HG03025 (cell line): ENCODE measurements at regions not wholly inside any gene's neighbourhood (a gene's known extent, or its start where the extent isn't known, plus 50 kb on each side); places are given as distances from the start of the nearest gene placed in this dataset.

Source experiments
- ATAC-seq: cut with Tn5 transposase; IDR thresholded peaks from one replicate; pipeline ENCODE4 v1.9.1; 2021; ENCODE audit warnings: mild to moderate bottlenecking, moderate library complexity; ENCODE audit not compliant: unreplicated experiment, low FRiP score

GRCh38 chr4:123825596-123826291, 429.1 kb downstream of the SPRY1 start:
- ATAC-seq = no peak

GRCh38 chr4:123826896-123827295, 430.3 kb downstream of the SPRY1 start:
- ATAC-seq = no peak

GRCh38 chr4:123827511-123827910, 430.9 kb downstream of the SPRY1 start:
- ATAC-seq = no peak

- ATAC-seq = no peak
Measured at GRCh38 chr4:123830930-123831329, 434.3 kb downstream of the SPRY1 start.

- ATAC-seq = no peak
Measured at GRCh38 chr4:123832173-123833026, 435.8 kb downstream of the SPRY1 start.

GRCh38 chr4:123833171-123833643, 436.6 kb downstream of the SPRY1 start:
- ATAC-seq = no peak

GRCh38 chr4:123835831-123836590, 439.4 kb downstream of the SPRY1 start:
- ATAC-seq = no peak

- ATAC-seq = no peak
Measured at GRCh38 chr4:123836851-123837595, 440.4 kb downstream of the SPRY1 start.

- ATAC-seq = no peak
Measured at GRCh38 chr4:123838474-123838873, 441.9 kb downstream of the SPRY1 start.

- ATAC-seq = no peak
Measured at GRCh38 chr4:123840197-123840596, 443.6 kb downstream of the SPRY1 start.

- no peak for ATAC-seq
Measured at GRCh38 chr4:123841447-123842121, 445.0 kb downstream of the SPRY1 start.

GRCh38 chr4:123843137-123843536, 446.5 kb downstream of the SPRY1 start:
- ATAC-seq = no peak

GRCh38 chr4:123844374-123844773, 447.8 kb downstream of the SPRY1 start:
- ATAC-seq = no peak

- ATAC-seq = no peak
Measured at GRCh38 chr4:123846092-123846491, 449.5 kb downstream of the SPRY1 start.

- ATAC-seq = no peak
Measured at GRCh38 chr4:123846561-123846960, 450.0 kb downstream of the SPRY1 start.

GRCh38 chr4:123848606-123849005, 452.0 kb downstream of the SPRY1 start:
- no peak for ATAC-seq

- no peak for ATAC-seq
Measured at GRCh38 chr4:123849495-123849894, 452.9 kb downstream of the SPRY1 start.

GRCh38 chr4:123851521-123851920, 454.9 kb downstream of the SPRY1 start:
- no peak for ATAC-seq

GRCh38 chr4:123853651-123854050, 457.1 kb downstream of the SPRY1 start:
- no peak for ATAC-seq
